ENCODE measurements at regions not wholly inside any gene's neighbourhood (a gene's known extent, or its start where the extent isn't known, plus 50 kb on each side); places are given as distances from the start of the nearest gene placed in this dataset.

GRCh38 chr11:8826901-8827560 lies 84.0 kb upstream of the AKIP1 start (continued):
- TF ChIP-seq ETV5 (CRISPR knock-in tag; IDR thresholded peaks at IDR 0.05; ENCODE audit: low read depth), result 0 out of 2 replicates have a peak, but pooled peaks have one; percentile 33
- no peak for TF ChIP-seq CC2D1A (IDR thresholded peaks at IDR 0.05)
- TF ChIP-seq PRPF4 (IDR thresholded peaks at IDR 0.05; ENCODE audit: insufficient read depth, low read depth, low read length, poor library complexity, severe bottlenecking), result no peak
- TF ChIP-seq GATA2 (CRISPR knock-in tag; IDR thresholded peaks at IDR 0.05), result no peak
- no peak for TF ChIP-seq SRSF1 (IDR thresholded peaks at IDR 0.05; ENCODE audit: low read depth, low read length)
- TF ChIP-seq, protein P1, sequence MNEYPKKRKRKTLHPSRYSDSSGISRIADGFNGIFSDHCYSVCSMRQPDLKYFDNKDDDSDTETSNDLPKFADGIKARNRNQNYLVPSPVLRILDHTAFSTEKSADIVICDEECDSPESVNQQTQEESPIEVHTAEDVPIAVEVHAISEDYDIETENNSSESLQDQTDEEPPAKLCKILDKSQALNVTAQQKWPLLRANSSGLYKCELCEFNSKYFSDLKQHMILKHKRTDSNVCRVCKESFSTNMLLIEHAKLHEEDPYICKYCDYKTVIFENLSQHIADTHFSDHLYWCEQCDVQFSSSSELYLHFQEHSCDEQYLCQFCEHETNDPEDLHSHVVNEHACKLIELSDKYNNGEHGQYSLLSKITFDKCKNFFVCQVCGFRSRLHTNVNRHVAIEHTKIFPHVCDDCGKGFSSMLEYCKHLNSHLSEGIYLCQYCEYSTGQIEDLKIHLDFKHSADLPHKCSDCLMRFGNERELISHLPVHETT (CRISPR knock-in tag; conservative IDR thresholded peaks at IDR 0.05 in 1 of 2, IDR thresholded peaks at IDR 0.05 in 1 of 2), result peak in 1 of 2 experiments; percentile 27; a peak in 1 of 4 replicates
- TF ChIP-seq RHOXF2B (CRISPR knock-in tag; conservative IDR thresholded peaks at IDR 0.05), result no peak
- no peak for TF ChIP-seq ZNF609 (CRISPR knock-in tag; IDR thresholded peaks at IDR 0.05; ENCODE audit: borderline replicate concordance)
- TF ChIP-seq RCOR1 (IDR thresholded peaks at IDR 0.05; ENCODE audit: borderline replicate concordance in 1 of 2, low read depth in 2 of 2, low read length in 2 of 2), result peak in 1 of 2 experiments; percentile 93; a peak in 2 of 4 replicates
- peak; percentile 91 for TF ChIP-seq MEIS2 (IDR thresholded peaks at IDR 0.05; ENCODE audit: partially characterized antibody)
- no peak for TF ChIP-seq ZZZ3 (IDR thresholded peaks at IDR 0.05)
- no peak for TF ChIP-seq HNRNPLL (IDR thresholded peaks at IDR 0.05; ENCODE audit: low read depth, low read length, poor library complexity, severe bottlenecking)
- TF ChIP-seq TRIM24 (IDR thresholded peaks at IDR 0.05), result 0 out of 4 replicates have a peak, but pooled peaks of 1 of the 2 experiments have one; percentile 27
- TF ChIP-seq PTBP1 (IDR thresholded peaks at IDR 0.05; ENCODE audit: low read depth, low read length), result no peak
- no peak for TF ChIP-seq ZNF311 (CRISPR knock-in tag; IDR thresholded peaks at IDR 0.05)
- TF ChIP-seq ZNF224 (CRISPR knock-in tag; IDR thresholded peaks at IDR 0.05), result no peak
- TF ChIP-seq, protein P2, sequence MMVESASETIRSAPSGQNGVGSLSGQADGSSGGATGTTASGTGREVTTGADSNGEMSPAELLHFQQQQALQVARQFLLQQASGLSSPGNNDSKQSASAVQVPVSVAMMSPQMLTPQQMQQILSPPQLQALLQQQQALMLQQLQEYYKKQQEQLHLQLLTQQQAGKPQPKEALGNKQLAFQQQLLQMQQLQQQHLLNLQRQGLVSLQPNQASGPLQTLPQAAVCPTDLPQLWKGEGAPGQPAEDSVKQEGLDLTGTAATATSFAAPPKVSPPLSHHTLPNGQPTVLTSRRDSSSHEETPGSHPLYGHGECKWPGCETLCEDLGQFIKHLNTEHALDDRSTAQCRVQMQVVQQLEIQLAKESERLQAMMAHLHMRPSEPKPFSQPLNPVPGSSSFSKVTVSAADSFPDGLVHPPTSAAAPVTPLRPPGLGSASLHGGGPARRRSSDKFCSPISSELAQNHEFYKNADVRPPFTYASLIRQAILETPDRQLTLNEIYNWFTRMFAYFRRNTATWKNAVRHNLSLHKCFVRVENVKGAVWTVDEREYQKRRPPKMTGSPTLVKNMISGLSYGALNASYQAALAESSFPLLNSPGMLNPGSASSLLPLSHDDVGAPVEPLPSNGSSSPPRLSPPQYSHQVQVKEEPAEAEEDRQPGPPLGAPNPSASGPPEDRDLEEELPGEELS (CRISPR knock-in tag; IDR thresholded peaks at IDR 0.05; ENCODE audit: borderline replicate concordance), result no peak

Measured in K562 (cell line).